ENCODE measurements at regions not wholly inside any gene's neighbourhood (a gene's known extent, or its start where the extent isn't known, plus 50 kb on each side); places are given as distances from the start of the nearest gene placed in this dataset.
"Not testable (repeated sequence)": the region's sequence is repeated elsewhere in the genome, so short reads cannot be mapped to it uniquely, and the experiment has no call there.

- no peak for DNase-seq
Measured at GRCh38 chr12:125824276-125824675, 759.0 kb downstream of the AACS start.

- DNase-seq: no peak
Measured at GRCh38 chr12:125835852-125836251, 770.6 kb downstream of the AACS start.

DNA sequence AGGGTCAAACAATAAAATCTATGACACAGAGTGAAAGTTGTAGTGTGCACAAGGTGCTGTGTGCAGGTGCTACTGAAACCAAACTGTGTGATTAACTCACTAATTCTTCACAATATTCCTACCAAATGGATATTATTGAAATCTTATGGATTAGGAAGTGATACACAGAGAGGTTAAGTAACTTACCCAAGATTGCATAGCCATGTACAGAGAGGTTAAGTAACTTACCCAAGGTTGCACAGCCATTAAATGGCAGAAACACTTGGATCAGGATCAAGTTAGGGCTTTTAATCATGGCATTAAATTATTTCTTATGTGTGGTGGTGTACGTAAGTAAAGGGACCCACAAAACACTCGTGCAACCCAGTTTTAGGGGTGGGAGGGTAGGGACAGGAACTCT lies 771.4 kb downstream of the AACS start:
- no peak for DNase-seq

DNA sequence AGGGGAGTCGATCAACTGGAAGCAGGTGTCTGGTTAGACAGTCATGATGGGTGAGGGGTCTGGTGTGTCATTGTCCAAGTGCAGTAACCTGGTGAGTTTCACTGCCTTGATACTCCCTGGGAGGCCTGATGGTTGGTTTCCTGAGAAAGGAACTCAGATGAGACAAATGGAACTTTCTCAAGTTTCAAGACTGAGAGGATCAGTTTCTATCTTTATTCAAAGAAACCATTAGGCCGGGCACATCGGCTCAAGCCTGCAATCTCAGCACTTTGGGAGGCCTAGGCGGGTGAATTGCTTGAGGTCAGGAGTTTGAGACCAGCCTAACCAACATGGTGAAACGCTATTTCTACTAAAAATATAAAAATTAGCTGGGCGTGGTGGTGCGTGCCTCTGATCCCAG lies 776.1 kb downstream of the AACS start:
- DNase-seq: no peak

- DNase-seq: no peak
Measured at GRCh38 chr12:125852116-125852515, 786.9 kb downstream of the AACS start.

DNA sequence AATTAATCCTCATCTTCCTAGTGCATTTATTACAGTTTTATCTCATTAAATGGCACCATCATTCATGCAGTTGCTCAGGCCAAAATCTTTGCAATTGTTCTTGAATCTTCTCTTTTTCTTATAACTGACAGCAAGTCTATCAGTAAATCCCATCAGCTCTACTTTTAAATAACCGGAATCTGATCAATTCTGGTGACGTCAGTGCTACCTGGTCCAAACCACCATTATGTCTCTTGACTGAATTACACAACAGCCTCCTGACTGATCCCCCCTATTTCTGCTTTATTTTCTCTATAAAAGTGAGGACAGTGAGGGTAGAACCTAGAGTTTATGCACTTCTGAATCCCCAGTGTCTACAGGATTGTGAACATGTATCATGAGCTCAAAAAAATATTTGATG lies 787.4 kb downstream of the AACS start:
- DNase-seq: no peak

GRCh38 chr12:125853670-125854069 lies 788.4 kb downstream of the AACS start:
- DNase-seq: no peak

- no peak for DNase-seq
Measured at GRCh38 chr12:125856366-125856765, 791.1 kb downstream of the AACS start.

DNA sequence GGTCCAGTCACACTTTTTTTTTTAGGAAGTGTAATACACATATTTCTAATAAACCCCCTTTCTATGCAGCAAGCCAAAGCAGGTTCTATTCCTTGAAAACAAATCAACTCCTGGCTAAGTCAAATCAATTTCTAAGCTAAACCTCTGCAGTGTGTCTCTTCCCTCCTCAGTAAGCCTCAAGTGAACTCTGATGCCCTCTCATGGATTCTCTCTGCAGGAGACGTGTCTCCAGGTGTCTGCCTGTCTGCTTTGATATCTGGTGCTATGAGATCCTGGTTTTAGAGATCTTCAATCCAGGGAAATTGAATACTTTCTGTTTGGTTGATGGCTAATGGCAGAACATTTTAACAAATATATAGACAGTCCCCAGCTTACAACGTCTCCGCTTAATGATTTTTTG lies 791.7 kb downstream of the AACS start:
- no peak for DNase-seq

DNA sequence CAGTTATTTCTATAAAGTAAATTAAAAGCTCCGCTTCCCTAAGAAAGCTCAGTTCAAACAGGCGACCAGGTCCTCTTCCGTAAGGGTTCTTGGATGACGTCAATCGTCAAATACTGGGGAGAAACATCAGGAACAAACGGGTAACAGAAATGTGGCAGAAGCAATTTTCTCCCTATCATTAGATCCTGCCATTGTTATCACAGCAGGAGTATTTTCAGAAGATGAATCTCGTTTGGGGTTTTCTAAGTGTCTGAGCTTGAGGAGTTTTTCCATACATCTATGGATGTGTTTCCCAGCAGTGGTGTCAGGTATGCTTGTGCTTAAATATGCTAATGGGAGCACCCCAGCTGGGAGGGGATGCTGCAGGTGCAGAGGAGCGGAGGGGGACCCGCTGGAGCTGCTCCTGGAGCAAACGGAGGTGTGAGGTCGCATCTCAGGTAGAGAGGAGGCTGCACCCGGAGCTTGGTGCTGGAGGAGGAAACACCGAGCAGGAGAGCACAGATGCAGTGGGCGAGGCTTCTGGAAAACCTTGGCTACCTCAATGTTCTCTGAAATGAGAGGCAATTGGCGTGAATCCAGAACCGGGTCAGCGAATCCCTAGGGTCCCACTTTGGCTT lies 795.5 kb downstream of the AACS start:
- no peak for DNase-seq

- no peak for DNase-seq
Measured at GRCh38 chr12:125861299-125862281, 796.4 kb downstream of the AACS start.

GRCh38 chr12:125865236-125865635 lies 800.0 kb downstream of the AACS start:
- DNase-seq: not testable (repeated sequence)

GRCh38 chr12:125871811-125872594 lies 806.8 kb downstream of the AACS start:
- DNase-seq: no peak

DNA sequence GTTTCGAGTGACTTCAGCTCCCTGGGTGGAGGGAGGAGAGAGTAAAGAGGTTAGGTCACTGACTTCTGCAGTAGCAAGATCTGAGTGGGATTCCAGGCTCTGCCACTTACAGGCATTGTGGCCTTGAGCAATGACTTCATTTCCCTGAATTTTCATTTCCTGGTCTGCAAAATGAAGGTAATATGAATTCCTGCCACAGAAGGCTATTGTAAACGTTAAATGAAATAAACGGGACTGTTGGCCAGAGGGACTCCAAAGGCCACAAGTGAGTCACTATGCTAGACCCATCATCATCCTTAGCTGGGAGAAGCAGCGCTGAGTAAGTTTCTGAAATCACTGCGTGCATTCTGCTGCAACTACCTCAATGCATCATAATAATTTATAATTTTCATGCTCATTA lies 807.8 kb downstream of the AACS start:
- no peak for DNase-seq

GRCh38 chr12:125878483-125878882 lies 813.2 kb downstream of the AACS start:
- no peak for DNase-seq

DNA sequence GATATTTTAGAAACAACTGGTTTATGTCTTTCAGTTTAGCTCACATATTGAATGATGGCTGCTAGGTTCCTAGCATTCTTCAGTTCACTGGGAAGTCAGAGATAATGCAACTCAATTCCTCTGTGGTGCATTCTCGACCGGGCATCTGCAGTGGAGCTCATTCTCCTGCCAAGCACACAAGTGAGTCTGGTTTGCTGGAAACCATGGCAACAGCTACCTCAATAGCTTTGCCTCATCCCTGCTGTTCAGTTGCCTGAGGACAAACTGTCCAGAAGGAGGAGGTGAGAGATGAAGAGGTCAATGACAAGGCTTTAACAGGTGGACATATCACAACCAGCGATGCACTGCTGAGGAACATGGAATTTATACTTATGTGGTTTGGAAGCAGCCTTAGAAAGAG lies 816.9 kb downstream of the AACS start:
- no peak for DNase-seq

- DNase-seq: no peak
Measured at GRCh38 chr12:125888921-125889320, 823.7 kb downstream of the AACS start.

- DNase-seq: no peak
Measured at GRCh38 chr12:125889742-125890141, 824.5 kb downstream of the AACS start.

DNA sequence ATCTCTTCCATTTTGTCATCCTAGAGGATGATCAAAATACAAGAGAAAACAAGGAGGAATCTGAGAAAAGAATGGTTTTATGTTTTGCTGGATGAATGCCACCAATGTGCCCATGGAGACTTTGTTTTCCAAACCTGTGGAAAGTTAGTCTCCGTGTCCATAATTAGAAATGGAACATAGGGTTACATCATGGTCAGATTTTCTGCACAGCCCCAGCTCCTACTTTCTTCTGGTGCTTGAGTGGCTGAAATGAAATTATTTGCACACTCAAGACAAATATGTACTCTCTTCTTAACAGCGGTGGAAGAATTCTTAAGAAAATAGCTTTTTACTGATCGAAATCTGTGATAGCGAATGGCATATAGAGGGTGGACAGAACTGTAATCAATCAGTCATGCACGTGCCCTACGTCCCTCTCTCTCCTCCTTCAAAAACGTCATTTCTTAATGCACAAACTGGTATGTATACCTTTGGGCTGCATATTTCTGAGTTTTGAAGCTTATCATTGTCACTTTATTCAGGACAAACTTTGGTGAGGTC lies 825.2 kb downstream of the AACS start:
- DNase-seq: no peak

DNA sequence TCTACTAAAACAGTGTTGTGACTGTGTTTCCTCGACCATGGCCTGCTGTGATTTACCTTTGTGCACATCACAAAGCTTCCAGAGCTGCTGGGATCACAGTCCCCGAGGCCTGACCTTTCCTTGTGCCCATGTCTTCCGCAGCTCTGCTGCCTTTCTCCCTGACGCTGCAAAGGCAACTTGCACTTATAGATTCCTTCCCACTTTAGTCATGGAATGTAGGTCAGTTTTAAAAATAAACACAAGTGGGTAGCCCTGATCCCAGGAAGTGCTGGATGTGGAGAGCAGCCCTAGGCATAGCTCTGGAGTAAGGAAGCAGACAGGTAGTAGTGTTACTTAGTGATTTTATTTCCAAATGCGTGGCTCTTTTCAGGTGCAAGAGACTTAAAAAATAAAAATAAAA lies 825.7 kb downstream of the AACS start:
- no peak for DNase-seq

- no peak for DNase-seq
Measured at GRCh38 chr12:125892276-125892675, 827.0 kb downstream of the AACS start.

GRCh38 chr12:125902991-125903390 lies 837.8 kb downstream of the AACS start:
- DNase-seq: no peak

- DNase-seq: no peak
Measured at GRCh38 chr12:125907351-125907750, 842.1 kb downstream of the AACS start.

Data from activated CD8-positive, alpha-beta memory T cell treated with anti-CD3 and anti-CD28 coated beads, Interleukin-2, amount 50 U/mL, for 48 hours (primary cell).